Anterior cingulate cortex (tissue), 58 donors: ENCODE measurements at regions not wholly inside any gene's neighbourhood (a gene's known extent, or its start where the extent isn't known, plus 50 kb on each side); places are given as distances from the start of the nearest gene placed in this dataset.
"Not testable (repeated sequence)": the region's sequence is repeated elsewhere in the genome, so short reads cannot be mapped to it uniquely, and the experiment has no call there.

Source experiments
- DNase-seq, 58 donors: peaks; one replicate each; lab custom pipeline; 2025; lab: John Stamatoyannopoulos, UW

- DNase-seq, result no peak
Observed at GRCh38 chrX:38473701-38474100, 87.6 kb upstream of the TSPAN7 start.

GRCh38 chrX:38474543-38474942 is 86.8 kb upstream of the TSPAN7 start:
- DNase-seq, result no peak

- peak in 7 of 58 donors; percentile 1 to 30 (median 3) for DNase-seq
Observed at GRCh38 chrX:38482183-38482582, 79.2 kb upstream of the TSPAN7 start.

GRCh38 chrX:38484607-38485498 is 76.5 kb upstream of the TSPAN7 start:
- no peak for DNase-seq

- DNase-seq, result no peak
Observed at GRCh38 chrX:38489341-38489740, 72.0 kb upstream of the TSPAN7 start.

- no peak for DNase-seq
Observed at GRCh38 chrX:38494239-38494823, 67.0 kb upstream of the TSPAN7 start.

GRCh38 chrX:38499658-38500057 is 61.7 kb upstream of the TSPAN7 start:
- not testable (repeated sequence) for DNase-seq

GRCh38 chrX:38500141-38500540 is 61.2 kb upstream of the TSPAN7 start:
- no peak for DNase-seq

- peak in 2 of 58 donors; percentile 3 to 6 for DNase-seq
Observed at GRCh38 chrX:38500866-38501265, 60.5 kb upstream of the TSPAN7 start.

- no peak for DNase-seq
Observed at GRCh38 chrX:38505583-38505982, 55.8 kb upstream of the TSPAN7 start.
